H9 (cell line): ENCODE measurements at regions not wholly inside any gene's neighbourhood (a gene's known extent, or its start where the extent isn't known, plus 50 kb on each side); places are given as distances from the start of the nearest gene placed in this dataset.

Source experiments
- DNase-seq: peaks from one replicate; pipeline ENCODE4 v3.0.0-alpha.2; 2017
- H2AFZ ChIP-seq: one replicate; pipeline ENCODE4 v1.6.1; 2013; ENCODE audit warnings: mild to moderate bottlenecking, low read length, control low read depth, moderate library complexity
- H2AK5ac ChIP-seq: 2 replicates; pipeline ENCODE4 v1.6.1; 2013; ENCODE audit warnings: low read length, control low read depth, mixed read lengths; ENCODE audit not compliant: insufficient read length
- H2BK120ac ChIP-seq: one replicate; pipeline ENCODE4 v1.6.1; 2013; ENCODE audit warnings: low read depth, mild to moderate bottlenecking, low read length, control low read depth, inconsistent platforms; ENCODE audit not compliant: poor library complexity, severe bottlenecking
- H2BK12ac ChIP-seq: 2 replicates; pipeline ENCODE4 v1.6.1; 2013; ENCODE audit warnings: low read length, control low read depth, mixed read lengths, low read depth; ENCODE audit not compliant: insufficient read length
- H2BK15ac ChIP-seq: 2 replicates; pipeline ENCODE4 v1.6.1; 2013; ENCODE audit warnings: low read depth, low read length, control low read depth
- H2BK20ac ChIP-seq: one replicate; pipeline ENCODE4 v1.6.1; 2013; ENCODE audit warnings: low read depth, mild to moderate bottlenecking, low read length, control low read depth, inconsistent platforms; ENCODE audit not compliant: poor library complexity, severe bottlenecking
- H2BK5ac ChIP-seq: 2 replicates; pipeline ENCODE4 v1.6.1; 2013; ENCODE audit warnings: low read length, control low read depth, mixed read lengths; ENCODE audit not compliant: insufficient read length
- H3K14ac ChIP-seq: 2 replicates; pipeline ENCODE4 v1.6.1; 2013; ENCODE audit warnings: low read length, control low read depth; ENCODE audit not compliant: insufficient read depth
- H3K18ac ChIP-seq: 2 replicates; pipeline ENCODE4 v1.6.1; 2013; ENCODE audit warnings: low read depth, mild to moderate bottlenecking, mixed read lengths, low read length, control low read depth; ENCODE audit not compliant: insufficient read length
- H3K23ac ChIP-seq: 2 replicates; pipeline ENCODE4 v1.6.1; 2013; ENCODE audit warnings: low read length, control low read depth, mixed read lengths, low read depth; ENCODE audit not compliant: insufficient read length
- H3K23me2 ChIP-seq: 2 replicates; pipeline ENCODE4 v1.6.1; 2013; ENCODE audit warnings: low read depth, mild to moderate bottlenecking, mixed read lengths, low read length, control low read depth; ENCODE audit not compliant: insufficient read length, poor library complexity, severe bottlenecking
- H3K27ac ChIP-seq: 2 replicates; pipeline ENCODE4 v1.5.1; 2013; ENCODE audit warnings: low read length, control low read depth, mixed read lengths, low read depth; ENCODE audit not compliant: insufficient read length
- H3K27me3 ChIP-seq: 2 replicates; pipeline ENCODE4 v1.6.1; 2013; ENCODE audit warnings: low read length, control low read depth, inconsistent platforms; ENCODE audit not compliant: insufficient read depth
- H3K4ac ChIP-seq: 2 replicates; pipeline ENCODE4 v1.6.1; 2013; ENCODE audit warnings: low read depth, mild to moderate bottlenecking, control low read depth, inconsistent platforms, low read length, moderate library complexity
- H3K4me1 ChIP-seq: 2 replicates; pipeline ENCODE4 v1.6.1; 2013; ENCODE audit warnings: low read length, control low read depth, inconsistent platforms; ENCODE audit not compliant: insufficient read depth
- H3K4me2 ChIP-seq: 2 replicates; pipeline ENCODE4 v1.6.1; 2013; ENCODE audit warnings: low read length, control low read depth, mixed read lengths; ENCODE audit not compliant: insufficient read length, insufficient read depth
- H3K56ac ChIP-seq: 2 replicates; pipeline ENCODE4 v1.6.1; 2013; ENCODE audit warnings: low read depth, mild to moderate bottlenecking, mixed read lengths, low read length, control low read depth; ENCODE audit not compliant: insufficient read length
- H3K79me1 ChIP-seq: 2 replicates; pipeline ENCODE4 v1.6.1; 2013; ENCODE audit warnings: low read depth, mild to moderate bottlenecking, moderate library complexity, low read length, control low read depth, inconsistent platforms; ENCODE audit not compliant: insufficient read depth, poor library complexity, severe bottlenecking
- H3K79me2 ChIP-seq: 2 replicates; pipeline ENCODE4 v1.6.1; 2013; ENCODE audit warnings: low read length, control low read depth, inconsistent platforms; ENCODE audit not compliant: insufficient read depth
- H3K9ac ChIP-seq: 2 replicates; pipeline ENCODE4 v1.6.1; 2013; ENCODE audit warnings: low read length, control low read depth, mixed read lengths; ENCODE audit not compliant: insufficient read length; ENCODE audit errors: extremely low read depth
- H3K9me3 ChIP-seq: one replicate; pipeline ENCODE4 v1.6.1; 2013; ENCODE audit warnings: low read depth, low read length, inconsistent platforms; ENCODE audit not compliant: control insufficient read depth
- H3T11ph ChIP-seq: one replicate; pipeline ENCODE4 v1.6.1; 2013; ENCODE audit warnings: mild to moderate bottlenecking, low read length, control low read depth, inconsistent platforms
- H4K20me1 ChIP-seq: one replicate; pipeline ENCODE4 v1.6.1; 2013; ENCODE audit not compliant: control insufficient read depth, insufficient read length, insufficient read depth
- H4K5ac ChIP-seq: 2 replicates; pipeline ENCODE4 v1.6.1; 2013; ENCODE audit warnings: low read depth, mild to moderate bottlenecking, mixed read lengths, low read length, control low read depth; ENCODE audit not compliant: insufficient read length
- H4K8ac ChIP-seq: replicated peaks from 2 replicates; pipeline ENCODE4 v1.6.1; 2013; ENCODE audit warnings: low read length, control low read depth, mixed read lengths, low read depth; ENCODE audit not compliant: insufficient read length
- H4K91ac ChIP-seq: 2 replicates; pipeline ENCODE4 v1.6.1; 2013; ENCODE audit warnings: low read depth, mild to moderate bottlenecking, moderate library complexity, mixed read lengths, low read length, control low read depth; ENCODE audit not compliant: insufficient read length
- H3K27ac Mint-ChIP-seq, 3 experiments: 2 replicates in 2 of 3; 3 replicates in 1 of 3; pipeline ENCODE4 v1.8.0; 2020 to 2021; ENCODE audit warnings: mixed read lengths in 3 of 3, mild to moderate bottlenecking in 1 of 3, moderate library complexity in 1 of 3
- H3K27me3 Mint-ChIP-seq: 2 replicates; pipeline ENCODE4 v1.8.0; 2021; ENCODE audit warnings: low read depth, mild to moderate bottlenecking, moderate library complexity, mixed read lengths
- H3K36me3 Mint-ChIP-seq, 3 experiments: 2 replicates in 2 of 3; 3 replicates in 1 of 3; pipeline ENCODE4 v1.8.0; 2020 to 2021; ENCODE audit warnings: low read depth in 3 of 3, mixed read lengths in 3 of 3; ENCODE audit not compliant: insufficient read depth in 1 of 3
- H3K4me1 Mint-ChIP-seq, 2 experiments: 2 replicates each; pipeline ENCODE4 v1.8.0; 2020; ENCODE audit warnings: mixed read lengths in 2 of 2
- H3K4me3 Mint-ChIP-seq, 2 experiments: 2 replicates in 1 of 2; 3 replicates in 1 of 2; pipeline ENCODE4 v1.8.0; 2020 to 2021; ENCODE audit warnings: mild to moderate bottlenecking in 2 of 2, mixed read lengths in 2 of 2, moderate library complexity in 1 of 2
- H3K9me3 Mint-ChIP-seq, 2 experiments: 2 replicates in 1 of 2; 3 replicates in 1 of 2; pipeline ENCODE4 v1.8.0; 2020; ENCODE audit warnings: mild to moderate bottlenecking in 2 of 2, mixed read lengths in 2 of 2, moderate library complexity in 1 of 2
- WGBS: extraction: QIAGEN DNeasy Blood & Tissue Kit; methylation state at CpG from one replicate; pipeline ENCODE4 v1.1.7; 2013; ENCODE audit warnings: missing lambda C conversion rate, low lambda C conversion rate, mixed read lengths; ENCODE audit not compliant: insufficient read length; ENCODE audit errors: extremely low coverage; 5-methylcytosine and 5-hydroxymethylcytosine counted together
- TF ChIP-seq, protein P1 (sequence below): fragments of 200-600 bp; sonication (generic); conservative IDR thresholded peaks from 3 replicates; pipeline ENCODE4 v1.8.0; 2021; ENCODE audit warnings: antibody characterized with exemption, mild to moderate bottlenecking

DNA sequence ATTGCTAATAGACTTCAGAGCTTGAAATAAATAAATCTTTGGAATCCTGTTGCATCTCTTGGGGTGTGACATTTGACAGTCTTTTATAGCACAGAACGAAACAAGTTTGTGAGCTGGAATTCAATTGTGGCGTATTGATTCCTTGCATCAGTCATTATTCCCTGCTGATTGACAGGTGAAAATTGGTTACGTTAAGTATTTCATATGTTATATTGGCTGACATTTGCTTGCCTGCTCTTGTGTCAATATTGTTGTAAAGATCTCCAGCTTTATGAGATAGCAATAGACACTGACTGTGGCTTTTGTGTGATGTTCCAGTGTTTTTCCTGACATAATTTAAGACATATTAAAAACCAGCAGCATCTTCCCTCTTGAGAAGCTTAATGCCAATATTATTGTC lies 644.4 kb upstream of the FAM241A start:
- Histone ChIP-seq H2AK5ac (no peak overlapping the region), H3K18ac (no peak overlapping the region), H2BK20ac (no peak overlapping the region), H3K79me2 (no peaks in the 10 kb centered on the region), H2BK120ac (no peak overlapping the region), H4K5ac (no peak overlapping the region), H3K4ac (no peak overlapping the region), H3K79me1 (no peaks in the 10 kb centered on the region), H4K91ac (no peak overlapping the region), H4K8ac (no peak overlapping the region), H3K23ac (no peak overlapping the region), H3K27me3 (no peaks in the 10 kb centered on the region), H3K56ac (no peak overlapping the region), H2BK5ac (no peak overlapping the region), H2AFZ (no peak overlapping the region), H2BK15ac (no peak overlapping the region), H2BK12ac (no peak overlapping the region), H3K9ac (no peak overlapping the region), H3K9me3 (no peaks in the 10 kb centered on the region), H3K23me2 (no peaks in the 10 kb centered on the region), H3K4me1 (no peaks in the 10 kb centered on the region), H4K20me1 (no peaks in the 10 kb centered on the region), H3K27ac (no peak overlapping the region), H3K4me2 (no peak overlapping the region), H3K14ac (no peak overlapping the region), H3T11ph (no peak overlapping the region)
- Mint-ChIP-seq H3K27me3 (no peaks in the 10 kb centered on the region), H3K27ac (no peak overlapping the region), H3K4me1 (no peaks in the 10 kb centered on the region), H3K9me3 (no peaks in the 10 kb centered on the region), H3K36me3 (no peaks in the 10 kb centered on the region), H3K4me3 (no peak overlapping the region)
- WGBS = no CpG with 5 or more reads among the region's 3 CpGs
- TF ChIP-seq, protein P1, sequence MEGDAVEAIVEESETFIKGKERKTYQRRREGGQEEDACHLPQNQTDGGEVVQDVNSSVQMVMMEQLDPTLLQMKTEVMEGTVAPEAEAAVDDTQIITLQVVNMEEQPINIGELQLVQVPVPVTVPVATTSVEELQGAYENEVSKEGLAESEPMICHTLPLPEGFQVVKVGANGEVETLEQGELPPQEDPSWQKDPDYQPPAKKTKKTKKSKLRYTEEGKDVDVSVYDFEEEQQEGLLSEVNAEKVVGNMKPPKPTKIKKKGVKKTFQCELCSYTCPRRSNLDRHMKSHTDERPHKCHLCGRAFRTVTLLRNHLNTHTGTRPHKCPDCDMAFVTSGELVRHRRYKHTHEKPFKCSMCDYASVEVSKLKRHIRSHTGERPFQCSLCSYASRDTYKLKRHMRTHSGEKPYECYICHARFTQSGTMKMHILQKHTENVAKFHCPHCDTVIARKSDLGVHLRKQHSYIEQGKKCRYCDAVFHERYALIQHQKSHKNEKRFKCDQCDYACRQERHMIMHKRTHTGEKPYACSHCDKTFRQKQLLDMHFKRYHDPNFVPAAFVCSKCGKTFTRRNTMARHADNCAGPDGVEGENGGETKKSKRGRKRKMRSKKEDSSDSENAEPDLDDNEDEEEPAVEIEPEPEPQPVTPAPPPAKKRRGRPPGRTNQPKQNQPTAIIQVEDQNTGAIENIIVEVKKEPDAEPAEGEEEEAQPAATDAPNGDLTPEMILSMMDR = no peak
- no peak for DNase-seq
